Pancreas (tissue), 10 donors: ENCODE measurements at regions not wholly inside any gene's neighbourhood (a gene's known extent, or its start where the extent isn't known, plus 50 kb on each side); places are given as distances from the start of the nearest gene placed in this dataset.

Experiments
- ATAC-seq, 4 donors: fragments of 200-7000 bp; cut with Tn5 transposase; one replicate each; pipeline versions ENCODE4 v1.8.0 to v1.9.1; 2020; ENCODE audit warnings: mild to moderate bottlenecking in 4 of 4, moderate library complexity in 4 of 4
- DNase-seq, 6 donors: peaks; one replicate each; pipeline ENCODE4 v3.0.0-alpha.2; 2020
- FAIRE-seq: peaks from 2 replicates; lab custom pipeline; 2012; peaks lifted over from hg19 to GRCh38; lab: Jason Lieb, UNC
- H3K27ac ChIP-seq, 4 donors: fragments of 200-600 bp; sonication (generic); 1 replicate in 3 of 4; 2 replicates in 1 of 4; pipeline versions ENCODE4 v1.5.0 to v1.8.0; 2020
- H3K27me3 ChIP-seq, 4 donors: fragments of 200-600 bp; one replicate each; pipeline ENCODE4 v1.8.0; 2021
- H3K36me3 ChIP-seq, 3 donors: fragments of 200-600 bp; sonication (generic) in 1 of 3; one replicate each; pipeline versions ENCODE4 v1.5.0 to v1.8.0; 2020 to 2021
- H3K4me1 ChIP-seq, 3 donors: fragments of 200-600 bp; one replicate each; pipeline ENCODE4 v1.8.0; 2021
- H3K4me3 ChIP-seq, 4 donors: fragments of 200-600 bp; sonication (generic) in 2 of 4; one replicate each; pipeline versions ENCODE4 v1.5.0 to v1.8.0; 2020 to 2021
- H3K9me3 ChIP-seq, 4 donors: fragments of 200-600 bp; one replicate each; pipeline ENCODE4 v1.8.0; 2021
- WGBS, 2 donors: extraction: QIAGEN DNeasy Blood & Tissue Kit; methylation state at CpG; one replicate each; pipeline ENCODE4 v1.1.7; 2013; 5-methylcytosine and 5-hydroxymethylcytosine counted together
- intact Hi-C, 3 donors: fragments of 100-400 bp; cut with DNase I; formaldehyde crosslinking; loops; one replicate each; pipeline versions ENCODE4 v1.11.1 to v1.14.2; 2022
- TF ChIP-seq, protein P1 (sequence below), 4 donors: fragments of 200-600 bp; sonication (generic) in 3 of 4; IDR thresholded peaks; one replicate each; pipeline versions ENCODE4 v1.5.0 to v1.8.0; 2021; ENCODE audit warnings: antibody characterized with exemption in 4 of 4
- donor health status: healthy with polysubstance abuse.
- donor health status: DM: no; HTN: no; CAD: no; lungs with moderate emphysema.
- donor health status: DM: no; HTN: no; CAD: no.
- donor health status: control.
- donor health status: control.
- donor health status: Bipolar disorder and iron deficiency.
- donor health status: DM: yes; HTN: yes; CAD: no.
- donor health status: DM: no; HTN: no; CAD: no.
- donor health status: DM: no; HTN: no; CAD: no.
- donor health status: DM: yes; HTN: yes; CAD: no.

DNA sequence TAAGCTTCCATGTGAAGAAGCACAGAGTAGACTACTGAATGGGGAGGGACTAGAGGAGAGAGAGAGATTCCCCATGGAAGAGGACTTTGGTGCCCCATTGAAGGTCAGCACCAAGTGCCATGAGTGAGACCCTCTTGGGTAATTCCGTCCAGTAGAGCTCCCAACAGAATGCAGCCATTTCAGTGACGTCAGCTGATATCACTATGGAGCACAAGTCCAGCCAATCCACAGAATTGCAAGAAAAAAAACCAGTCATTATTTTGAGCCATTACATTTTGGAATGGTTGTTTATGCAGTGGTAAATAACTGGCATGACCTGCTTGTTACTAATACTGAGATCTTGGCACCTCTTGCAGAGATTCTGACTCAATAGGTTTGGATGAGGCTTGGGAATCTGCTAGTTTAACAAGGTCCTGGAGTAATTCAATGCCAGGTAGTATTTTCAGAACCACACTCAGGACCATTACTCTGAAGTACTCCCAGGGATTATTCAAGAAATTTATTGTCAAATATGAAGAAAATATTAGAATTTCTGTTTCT is 52.6 kb upstream of the SP8 start:
- Histone ChIP-seq H3K4me1 (no peaks in the 10 kb centered on the region), H3K4me3 (no peak overlapping the region), H3K36me3 (no peaks in the 10 kb centered on the region), H3K27me3 (no peaks in the 10 kb centered on the region), H3K27ac (no peak overlapping the region), H3K9me3 (no peaks in the 10 kb centered on the region)
- no peak for FAIRE-seq
- WGBS, 2 donors, result 55 to 70% methylated on average over 2 of the region's 2 CpGs
- ATAC-seq, result no peak
- intact Hi-C loops, result no loop called here
- TF ChIP-seq, protein P1, sequence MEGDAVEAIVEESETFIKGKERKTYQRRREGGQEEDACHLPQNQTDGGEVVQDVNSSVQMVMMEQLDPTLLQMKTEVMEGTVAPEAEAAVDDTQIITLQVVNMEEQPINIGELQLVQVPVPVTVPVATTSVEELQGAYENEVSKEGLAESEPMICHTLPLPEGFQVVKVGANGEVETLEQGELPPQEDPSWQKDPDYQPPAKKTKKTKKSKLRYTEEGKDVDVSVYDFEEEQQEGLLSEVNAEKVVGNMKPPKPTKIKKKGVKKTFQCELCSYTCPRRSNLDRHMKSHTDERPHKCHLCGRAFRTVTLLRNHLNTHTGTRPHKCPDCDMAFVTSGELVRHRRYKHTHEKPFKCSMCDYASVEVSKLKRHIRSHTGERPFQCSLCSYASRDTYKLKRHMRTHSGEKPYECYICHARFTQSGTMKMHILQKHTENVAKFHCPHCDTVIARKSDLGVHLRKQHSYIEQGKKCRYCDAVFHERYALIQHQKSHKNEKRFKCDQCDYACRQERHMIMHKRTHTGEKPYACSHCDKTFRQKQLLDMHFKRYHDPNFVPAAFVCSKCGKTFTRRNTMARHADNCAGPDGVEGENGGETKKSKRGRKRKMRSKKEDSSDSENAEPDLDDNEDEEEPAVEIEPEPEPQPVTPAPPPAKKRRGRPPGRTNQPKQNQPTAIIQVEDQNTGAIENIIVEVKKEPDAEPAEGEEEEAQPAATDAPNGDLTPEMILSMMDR (IDR thresholded peaks at IDR 0.05), result no peak
- no peak for DNase-seq

DNA sequence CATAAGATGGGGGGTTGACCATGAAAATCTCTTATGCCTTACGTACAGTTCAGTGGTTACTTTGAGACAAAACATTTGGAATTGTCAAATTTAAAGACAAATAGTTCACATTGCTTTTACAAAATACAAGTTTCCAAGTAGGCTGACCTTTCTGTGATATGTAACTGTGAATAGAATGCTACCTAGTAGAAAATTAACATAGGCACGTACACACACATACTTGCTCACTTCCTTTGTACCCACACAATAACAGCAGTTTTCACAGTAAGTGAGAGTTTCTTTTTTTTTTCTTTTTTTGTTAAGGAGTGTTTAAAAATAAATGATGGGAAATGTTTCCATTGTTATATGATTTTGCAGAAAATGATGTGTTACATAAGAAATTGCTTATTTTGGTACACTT is 53.3 kb upstream of the SP8 start:
- Histone ChIP-seq H3K4me3 (no peak overlapping the region), H3K27me3 (no peaks in the 10 kb centered on the region), H3K27ac (no peak overlapping the region), H3K36me3 (no peaks in the 10 kb centered on the region), H3K4me1 (no peaks in the 10 kb centered on the region), H3K9me3 (no peaks in the 10 kb centered on the region)
- WGBS, 2 donors, result 42 to 47% methylated on average over 2 of the region's 2 CpGs
- FAIRE-seq, result no peak
- DNase-seq, result no peak
- intact Hi-C loops, result no loop called here
- no peak for ATAC-seq
- TF ChIP-seq, protein P1 (IDR thresholded peaks at IDR 0.05), result no peak

DNA sequence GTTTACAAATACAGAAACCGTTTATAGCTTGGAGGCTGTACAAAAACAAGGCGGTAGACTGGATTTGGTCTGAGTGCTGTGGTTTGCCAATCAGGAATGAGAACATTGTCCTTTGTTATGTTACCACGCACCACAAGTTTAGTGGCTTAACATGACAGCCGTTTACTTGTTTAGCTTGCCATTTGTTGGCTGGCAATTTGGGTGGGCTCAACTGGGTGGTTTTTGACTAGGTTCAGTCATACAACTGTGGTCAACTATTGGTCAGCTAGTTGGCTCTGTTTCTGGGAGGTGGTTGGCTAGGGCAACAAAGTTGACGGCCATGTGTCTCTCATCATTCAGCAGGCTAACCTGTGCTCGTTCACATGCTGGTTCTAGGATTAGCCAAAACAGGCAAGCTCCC is 60.1 kb upstream of the SP8 start:
- 68 to 81% methylated on average over 6 of the region's 6 CpGs for whole genome bisulfite sequencing, 2 donors
- Histone ChIP-seq H3K27ac (no peak overlapping the region), H3K36me3 (no peaks in the 10 kb centered on the region), H3K9me3 (no peaks in the 10 kb centered on the region), H3K27me3 (no peaks in the 10 kb centered on the region), H3K4me1 (no peaks in the 10 kb centered on the region), H3K4me3 (no peak overlapping the region)
- intact Hi-C loops, result no loop called here
- DNase-seq (no peak), ATAC-seq (no peak), FAIRE-seq (no peak)
- TF ChIP-seq, protein P1 (IDR thresholded peaks at IDR 0.05), result no peak

DNA sequence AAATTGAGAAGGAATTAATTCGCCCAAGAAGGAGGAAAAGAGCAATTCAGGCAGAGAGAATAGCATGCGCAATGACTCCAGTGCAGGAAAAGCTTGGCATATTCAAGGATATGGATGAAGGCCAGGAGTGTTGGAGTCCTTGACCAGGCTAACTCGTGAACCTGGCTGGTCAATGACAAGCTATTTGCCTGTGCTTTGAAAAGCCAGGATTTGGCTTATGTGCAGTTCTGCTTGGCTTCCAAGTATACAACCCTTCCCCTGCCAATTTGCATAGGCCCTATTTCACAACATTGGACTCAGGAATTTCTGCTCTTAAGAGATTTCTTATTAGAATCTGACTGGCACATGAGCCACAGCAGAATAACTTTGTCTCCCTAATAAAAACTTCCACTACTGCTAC is 72.3 kb upstream of the SP8 start:
- intact Hi-C loops, result no loop called here
- DNase-seq (peak in 3 of 6 donors; percentile 24 to 46 (median 31)), ATAC-seq (peak; percentile 53 to 99 (median 68)), FAIRE-seq (no peak)
- Histone ChIP-seq H3K36me3 (no peaks in the 10 kb centered on the region), H3K27ac (no peak overlapping the region), H3K4me3 (no peak overlapping the region), H3K27me3 (peaks cover 0 to 6% (median 0%) of the 10 kb centered on the region in 4 donors), H3K4me1 (no peaks in the 10 kb centered on the region), H3K9me3 (no peaks in the 10 kb centered on the region)
- WGBS, 2 donors, result 26 to 36% methylated on average over 3 of the region's 3 CpGs
- TF ChIP-seq, protein P1 (IDR thresholded peaks at IDR 0.05), result no peak

DNA sequence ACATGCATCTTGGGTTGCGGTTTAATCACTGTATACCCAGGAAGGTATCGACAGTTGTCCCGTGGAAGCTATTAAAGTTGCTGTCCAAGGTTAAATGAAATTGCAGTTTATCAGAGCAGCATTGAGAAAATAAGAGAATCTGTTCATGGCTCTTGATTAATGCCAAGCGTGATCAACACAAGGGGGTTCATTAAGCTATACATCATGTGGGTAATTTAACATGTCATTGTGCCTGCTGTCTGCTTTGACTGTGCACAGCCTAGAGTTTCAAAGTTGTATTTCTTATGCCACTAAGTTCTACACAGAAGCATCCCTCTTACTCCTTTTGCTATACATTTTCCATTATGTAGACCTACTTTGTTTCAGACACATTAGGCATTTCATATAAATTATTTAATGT is 74.8 kb upstream of the SP8 start:
- 17 to 23% methylated on average over 4 of the region's 4 CpGs for WGBS, 2 donors
- Histone ChIP-seq H3K4me3 (no peak overlapping the region), H3K36me3 (no peaks in the 10 kb centered on the region), H3K27ac (no peak overlapping the region), H3K27me3 (peaks cover 0 to 4% (median 0%) of the 10 kb centered on the region in 4 donors), H3K4me1 (no peaks in the 10 kb centered on the region), H3K9me3 (no peaks in the 10 kb centered on the region)
- TF ChIP-seq, protein P1 (IDR thresholded peaks at IDR 0.05), result no peak
- FAIRE-seq (no peak), DNase-seq (no peak), ATAC-seq (no peak)
- intact Hi-C loops, result no loop called here
